HCT116 (cell line): ENCODE measurements at regions not wholly inside any gene's neighbourhood (a gene's known extent, or its start where the extent isn't known, plus 50 kb on each side); places are given as distances from the start of the nearest gene placed in this dataset.

Experiments
- ATAC-seq: fragments of 200-7000 bp; cut with Tn5 transposase; 2 replicates; pipeline ENCODE4 v1.9.1; 2020; ENCODE audit warnings: mild to moderate bottlenecking, moderate library complexity
- BruUV-seq: library from RNA; stranded (reverse); fragments of 400-500 nt; replicated peaks from 2 replicates; lab custom pipeline; 2021; lab: Mats Ljungman, UMichigan
- CTCF ChIA-PET: fragments of 300-600 bp; sonication (Branson Sonifier 250); formaldehyde crosslinking; loops from one replicate; lab custom pipeline; 2021; ENCODE audit warnings: antibody characterized with exemption; lab: Charles Lee
- POLR2A ChIA-PET: fragments of 300-600, 350-600 bp; sonication (Branson Sonifier 250); formaldehyde crosslinking; loops from one replicate; lab custom pipeline; 2021; ENCODE audit warnings: antibody characterized with exemption; lab: Charles Lee
- RAD21 ChIA-PET, 2 experiments: fragments of 300-600 bp; sonication (Branson Sonifier 250); formaldehyde crosslinking; loops; one replicate each; lab custom pipeline; 2023; ENCODE audit warnings: low total read pairs in 2 of 2; ENCODE audit not compliant: uncharacterized antibody in 2 of 2, unreplicated experiment in 2 of 2, low non-redundant PET in 1 of 2; lab: Charles Lee
- DNase-seq: peaks from one replicate; pipeline ENCODE4 v3.0.0-alpha.2; 2010; ENCODE audit warnings: low read depth, low spot score
- H2AFZ ChIP-seq: fragments of 200-600 bp; shearing (Covaris generic), sonication (generic); 2 replicates; pipeline ENCODE4 v1.6.1; 2017; ENCODE audit warnings: low read depth, mixed run types, mixed read lengths, antibody characterized with exemption, low read length; ENCODE audit not compliant: poor library complexity, severe bottlenecking
- H3K27ac ChIP-seq: 2 replicates; pipeline ENCODE4 v1.5.1; 2012; ENCODE audit warnings: low read depth, low read length
- H3K27me3 ChIP-seq: fragments of 200-600 bp; sonication (generic); 2 replicates; pipeline ENCODE4 v1.6.1; 2016; ENCODE audit warnings: mixed run types, low read length, mixed read lengths; ENCODE audit not compliant: insufficient read depth
- H3K36me3 ChIP-seq, 2 experiments: fragments of 200-500 bp in 1 of 2; fragments of 200-600 bp in 1 of 2; sonication (Bioruptor generic) in 1 of 2; sonication (generic) in 1 of 2; 2 replicates each; pipeline versions ENCODE4 v1.5.1 to v1.6.1; 2014 to 2016; ENCODE audit warnings: low read length in 2 of 2, inconsistent platforms in 1 of 2, mixed read lengths in 1 of 2, mixed run types in 1 of 2; ENCODE audit not compliant: insufficient read depth in 2 of 2, control insufficient read depth in 1 of 2
- H3K4me1 ChIP-seq, 2 experiments: fragments of 200-600 bp in 1 of 2; sonication (generic) in 1 of 2; 2 replicates each; pipeline versions ENCODE4 v1.5.1 to v1.6.1; 2012 to 2017; ENCODE audit warnings: low read length in 2 of 2, inconsistent platforms in 1 of 2, mild to moderate bottlenecking in 1 of 2, mixed read lengths in 1 of 2, mixed run types in 1 of 2, moderate library complexity in 1 of 2; ENCODE audit not compliant: insufficient read depth in 2 of 2, control insufficient read depth in 1 of 2
- H3K4me2 ChIP-seq: fragments of 200-600 bp; sonication (generic); 2 replicates; pipeline ENCODE4 v1.6.1; 2017; ENCODE audit warnings: mixed run types, low read length, mixed read lengths
- H3K4me3 ChIP-seq, 2 experiments: fragments of 200-600 bp in 1 of 2; sonication (generic) in 1 of 2; replicated peaks in 1 of 2; 2 replicates each; pipeline ENCODE4 v1.5.1; 2011 to 2016; ENCODE audit warnings: low read length in 2 of 2, control low read depth in 1 of 2, low read depth in 1 of 2, mild to moderate bottlenecking in 1 of 2, mixed read lengths in 1 of 2, mixed run types in 1 of 2
- H3K79me2 ChIP-seq: fragments of 200-600 bp; sonication (generic); 2 replicates; pipeline ENCODE4 v1.6.1; 2017; ENCODE audit warnings: mild to moderate bottlenecking, mixed run types, low read length, moderate library complexity, mixed read lengths; ENCODE audit not compliant: insufficient read depth
- H3K9ac ChIP-seq: fragments of 200-600 bp; sonication (generic); 2 replicates; pipeline ENCODE4 v1.6.1; 2016; ENCODE audit warnings: low read length, mixed read lengths
- H3K9me2 ChIP-seq: fragments of 200-600 bp; sonication (generic), shearing (Covaris generic); 2 replicates; pipeline ENCODE4 v1.6.1; 2017; ENCODE audit warnings: mixed run types, mild to moderate bottlenecking, moderate library complexity; ENCODE audit not compliant: insufficient read depth
- H3K9me3 ChIP-seq, 2 experiments: fragments of 200-500 bp in 1 of 2; fragments of 200-600 bp in 1 of 2; sonication (Bioruptor generic) in 1 of 2; sonication (generic) in 1 of 2; 2 replicates each; pipeline ENCODE4 v1.6.1; 2014 to 2017; ENCODE audit warnings: low read length in 2 of 2, mixed read lengths in 2 of 2, inconsistent platforms in 1 of 2, low read depth in 1 of 2, mild to moderate bottlenecking in 1 of 2, mixed run types in 1 of 2, moderate library complexity in 1 of 2; ENCODE audit not compliant: control insufficient read depth in 1 of 2, insufficient read depth in 1 of 2
- H4K20me1 ChIP-seq: fragments of 200-600 bp; sonication (generic), shearing (Covaris generic); 2 replicates; pipeline ENCODE4 v1.6.1; 2017; ENCODE audit warnings: mixed run types, mild to moderate bottlenecking, moderate library complexity; ENCODE audit not compliant: insufficient read depth
- CBX3 ChIP-seq: IDR thresholded peaks from 2 replicates; pipeline ENCODE4 v1.6.1; 2012; ENCODE audit warnings: low read depth
- CEBPB ChIP-seq: IDR thresholded peaks from 2 replicates; pipeline ENCODE4 v1.6.1; 2012; ENCODE audit warnings: low read depth
- ELF1 ChIP-seq: IDR thresholded peaks from 2 replicates; pipeline ENCODE4 v1.6.1; 2012; ENCODE audit warnings: low read depth, borderline replicate concordance
- EZH2 ChIP-seq: fragments of 200-600 bp; sonication (generic); IDR thresholded peaks from 2 replicates; pipeline ENCODE4 v1.6.1; 2017; ENCODE audit warnings: antibody characterized with exemption, mixed run types
- EZH2phosphoT487 ChIP-seq: fragments of 200-600 bp; IDR thresholded peaks from 2 replicates; pipeline ENCODE4 v1.6.1; 2018; ENCODE audit warnings: antibody characterized with exemption, borderline replicate concordance
- FOSL1 ChIP-seq: IDR thresholded peaks from 2 replicates; pipeline ENCODE4 v1.6.1; 2012; ENCODE audit warnings: low read depth
- POLR2AphosphoS5 ChIP-seq: IDR thresholded peaks from 2 replicates; pipeline ENCODE4 v1.6.1; 2011; ENCODE audit warnings: mild to moderate bottlenecking, low read depth, low read length, moderate library complexity
- RAD21 ChIP-seq: IDR thresholded peaks from 2 replicates; pipeline ENCODE4 v1.6.1; 2012; ENCODE audit warnings: low read depth, mild to moderate bottlenecking
- SIN3A ChIP-seq: IDR thresholded peaks from 2 replicates; pipeline ENCODE4 v1.6.1; 2012; ENCODE audit warnings: low read depth
- TCF7L2 ChIP-seq: IDR thresholded peaks from 2 replicates; pipeline ENCODE4 v1.7.0; 2011; ENCODE audit warnings: borderline replicate concordance, inconsistent platforms; ENCODE audit not compliant: insufficient read depth, insufficient read length; ENCODE audit errors: extremely low read depth
- YY1 ChIP-seq: IDR thresholded peaks from 2 replicates; pipeline ENCODE4 v1.6.1; 2011; ENCODE audit warnings: low read length, low read depth, moderate library complexity, mild to moderate bottlenecking; ENCODE audit not compliant: insufficient replicate concordance; ENCODE audit errors: extremely low read depth
- ZNF274 ChIP-seq: fragments of 200-500 bp; sonication (Bioruptor generic); IDR thresholded peaks from 2 replicates; pipeline ENCODE4 v1.6.1; 2014; ENCODE audit warnings: mild to moderate bottlenecking, low read depth, low read length, inconsistent platforms
- intact Hi-C: fragments of 100-400 bp; cut with micrococcal nuclease; formaldehyde crosslinking; loops from 2 replicates; pipeline ENCODE4 v1.10.0; 2022
- TF ChIP-seq, protein P1 (sequence below), 3 experiments: fragments of 200-600 bp in 1 of 3; sonication (generic) in 1 of 3; IDR thresholded peaks in 2 of 3; conservative IDR thresholded peaks in 1 of 3; 2 replicates each; pipeline ENCODE4 v1.5.1; 2012 to 2017; ENCODE audit warnings: low read depth in 2 of 3, low read length in 2 of 3, antibody characterized with exemption in 1 of 3, borderline replicate concordance in 1 of 3, control low read depth in 1 of 3, mild to moderate bottlenecking in 1 of 3, mixed read lengths in 1 of 3, mixed run types in 1 of 3, moderate library complexity in 1 of 3; ENCODE audit not compliant: insufficient read depth in 1 of 3
- TF ChIP-seq, protein P2 (sequence below): IDR thresholded peaks from 2 replicates; pipeline ENCODE4 v1.6.1; 2012
- TF ChIP-seq, protein P3 (sequence below): IDR thresholded peaks from 2 replicates; pipeline ENCODE4 v1.6.1; 2011; ENCODE audit warnings: mild to moderate bottlenecking, low read length, moderate library complexity; ENCODE audit not compliant: insufficient replicate concordance; ENCODE audit errors: extremely low read depth

DNA sequence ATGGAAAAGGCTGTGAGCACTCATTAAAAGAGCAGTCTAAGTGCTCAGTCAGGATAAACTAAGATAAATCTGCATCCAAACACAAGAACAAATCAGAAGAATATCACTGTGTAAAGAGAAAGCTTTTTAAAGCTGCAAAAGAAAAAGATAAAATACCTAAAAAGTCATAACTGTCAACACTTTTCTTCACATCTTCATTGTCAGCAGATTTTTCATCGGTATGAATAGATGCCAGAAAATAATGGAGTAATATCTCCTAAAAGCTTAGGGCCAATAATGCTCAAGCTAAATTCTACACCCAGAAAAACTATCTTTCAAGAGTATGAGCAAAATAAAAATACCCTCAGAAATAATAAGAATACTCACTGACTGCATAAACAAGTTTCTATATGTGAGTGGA, 54.0 kb upstream of the PALMD start:
- ATAC-seq = no peak
- H3K4me1 ChIP-seq = no peaks in the 10 kb centered on the region
- BruUV-seq = no TSS peak
- no peak overlapping the region for H3K4me3 ChIP-seq
- H3K9me3 ChIP-seq = no peaks in the 10 kb centered on the region
- POLR2A ChIA-PET = no interaction called here
- RAD21 ChIA-PET = no interaction called here
- no peaks in the 10 kb centered on the region for H3K36me3 ChIP-seq
- H3K9ac ChIP-seq = no peak overlapping the region
- no peaks in the 10 kb centered on the region for H4K20me1 ChIP-seq
- H2AFZ ChIP-seq = no peak overlapping the region
- CTCF ChIA-PET = no interaction called here
- intact Hi-C loops = no loop called here
- H3K27me3 ChIP-seq = no peaks in the 10 kb centered on the region
- TF ChIP-seq ZNF274 (no peak), EZH2 (no peak), TCF7L2 (no peak), ELF1 (no peak), YY1 (no peak), FOSL1 (no peak), POLR2AphosphoS5 (no peak), CBX3 (no peak), CEBPB (no peak), RAD21 (no peak), SIN3A (no peak), EZH2phosphoT487 (no peak)
- TF ChIP-seq, protein P1, sequence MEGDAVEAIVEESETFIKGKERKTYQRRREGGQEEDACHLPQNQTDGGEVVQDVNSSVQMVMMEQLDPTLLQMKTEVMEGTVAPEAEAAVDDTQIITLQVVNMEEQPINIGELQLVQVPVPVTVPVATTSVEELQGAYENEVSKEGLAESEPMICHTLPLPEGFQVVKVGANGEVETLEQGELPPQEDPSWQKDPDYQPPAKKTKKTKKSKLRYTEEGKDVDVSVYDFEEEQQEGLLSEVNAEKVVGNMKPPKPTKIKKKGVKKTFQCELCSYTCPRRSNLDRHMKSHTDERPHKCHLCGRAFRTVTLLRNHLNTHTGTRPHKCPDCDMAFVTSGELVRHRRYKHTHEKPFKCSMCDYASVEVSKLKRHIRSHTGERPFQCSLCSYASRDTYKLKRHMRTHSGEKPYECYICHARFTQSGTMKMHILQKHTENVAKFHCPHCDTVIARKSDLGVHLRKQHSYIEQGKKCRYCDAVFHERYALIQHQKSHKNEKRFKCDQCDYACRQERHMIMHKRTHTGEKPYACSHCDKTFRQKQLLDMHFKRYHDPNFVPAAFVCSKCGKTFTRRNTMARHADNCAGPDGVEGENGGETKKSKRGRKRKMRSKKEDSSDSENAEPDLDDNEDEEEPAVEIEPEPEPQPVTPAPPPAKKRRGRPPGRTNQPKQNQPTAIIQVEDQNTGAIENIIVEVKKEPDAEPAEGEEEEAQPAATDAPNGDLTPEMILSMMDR (IDR thresholded peaks at IDR 0.05 in 2 of 3, conservative IDR thresholded peaks at IDR 0.05 in 1 of 3; ENCODE audit: borderline replicate concordance in 1 of 3, insufficient read depth in 1 of 3, low read depth in 2 of 3, low read length in 2 of 3) = no peak
- TF ChIP-seq, protein P2, sequence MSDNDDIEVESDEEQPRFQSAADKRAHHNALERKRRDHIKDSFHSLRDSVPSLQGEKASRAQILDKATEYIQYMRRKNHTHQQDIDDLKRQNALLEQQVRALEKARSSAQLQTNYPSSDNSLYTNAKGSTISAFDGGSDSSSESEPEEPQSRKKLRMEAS = no peak
- TF ChIP-seq, protein P3, sequence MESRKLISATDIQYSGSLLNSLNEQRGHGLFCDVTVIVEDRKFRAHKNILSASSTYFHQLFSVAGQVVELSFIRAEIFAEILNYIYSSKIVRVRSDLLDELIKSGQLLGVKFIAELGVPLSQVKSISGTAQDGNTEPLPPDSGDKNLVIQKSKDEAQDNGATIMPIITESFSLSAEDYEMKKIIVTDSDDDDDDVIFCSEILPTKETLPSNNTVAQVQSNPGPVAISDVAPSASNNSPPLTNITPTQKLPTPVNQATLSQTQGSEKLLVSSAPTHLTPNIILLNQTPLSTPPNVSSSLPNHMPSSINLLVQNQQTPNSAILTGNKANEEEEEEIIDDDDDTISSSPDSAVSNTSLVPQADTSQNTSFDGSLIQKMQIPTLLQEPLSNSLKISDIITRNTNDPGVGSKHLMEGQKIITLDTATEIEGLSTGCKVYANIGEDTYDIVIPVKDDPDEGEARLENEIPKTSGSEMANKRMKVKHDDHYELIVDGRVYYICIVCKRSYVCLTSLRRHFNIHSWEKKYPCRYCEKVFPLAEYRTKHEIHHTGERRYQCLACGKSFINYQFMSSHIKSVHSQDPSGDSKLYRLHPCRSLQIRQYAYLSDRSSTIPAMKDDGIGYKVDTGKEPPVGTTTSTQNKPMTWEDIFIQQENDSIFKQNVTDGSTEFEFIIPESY = no peak
- TF ChIP-seq, all 23 proteins: peak for 0
- no peak overlapping the region for H3K4me2 ChIP-seq
- no peak overlapping the region for H3K27ac ChIP-seq
- no peak for DNase-seq
- no peaks in the 10 kb centered on the region for H3K9me2 ChIP-seq
- H3K79me2 ChIP-seq = no peaks in the 10 kb centered on the region
